ENCODE measurements at regions not wholly inside any gene's neighbourhood (a gene's known extent, or its start where the extent isn't known, plus 50 kb on each side); places are given as distances from the start of the nearest gene placed in this dataset.

GRCh38 chr17:34797720-34798119 lies 163.5 kb downstream of the CCT6B start:
- no peak overlapping the region for H2AFZ ChIP-seq (ENCODE audit: low read length)
- no peaks in the 10 kb centered on the region for H4K20me1 ChIP-seq (ENCODE audit: insufficient read depth, low read length)
- H3K27me3 ChIP-seq (ENCODE audit: insufficient read depth, low read length), result no peaks in the 10 kb centered on the region
- H3K9me3 ChIP-seq (ENCODE audit: low read depth, low read length), result no peaks in the 10 kb centered on the region
- no peaks in the 10 kb centered on the region for H3K4me1 ChIP-seq (ENCODE audit: insufficient read depth, low read length)
- TF ChIP-seq, protein P1, sequence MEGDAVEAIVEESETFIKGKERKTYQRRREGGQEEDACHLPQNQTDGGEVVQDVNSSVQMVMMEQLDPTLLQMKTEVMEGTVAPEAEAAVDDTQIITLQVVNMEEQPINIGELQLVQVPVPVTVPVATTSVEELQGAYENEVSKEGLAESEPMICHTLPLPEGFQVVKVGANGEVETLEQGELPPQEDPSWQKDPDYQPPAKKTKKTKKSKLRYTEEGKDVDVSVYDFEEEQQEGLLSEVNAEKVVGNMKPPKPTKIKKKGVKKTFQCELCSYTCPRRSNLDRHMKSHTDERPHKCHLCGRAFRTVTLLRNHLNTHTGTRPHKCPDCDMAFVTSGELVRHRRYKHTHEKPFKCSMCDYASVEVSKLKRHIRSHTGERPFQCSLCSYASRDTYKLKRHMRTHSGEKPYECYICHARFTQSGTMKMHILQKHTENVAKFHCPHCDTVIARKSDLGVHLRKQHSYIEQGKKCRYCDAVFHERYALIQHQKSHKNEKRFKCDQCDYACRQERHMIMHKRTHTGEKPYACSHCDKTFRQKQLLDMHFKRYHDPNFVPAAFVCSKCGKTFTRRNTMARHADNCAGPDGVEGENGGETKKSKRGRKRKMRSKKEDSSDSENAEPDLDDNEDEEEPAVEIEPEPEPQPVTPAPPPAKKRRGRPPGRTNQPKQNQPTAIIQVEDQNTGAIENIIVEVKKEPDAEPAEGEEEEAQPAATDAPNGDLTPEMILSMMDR (IDR thresholded peaks at IDR 0.05; ENCODE audit: extremely low read depth, low read depth, low read length), result no peak
- no peaks in the 10 kb centered on the region for H3K79me2 ChIP-seq (ENCODE audit: insufficient read depth, low read length)
- H3K36me3 ChIP-seq (ENCODE audit: insufficient read depth, low read length), result no peaks in the 10 kb centered on the region
- DNase-seq (ENCODE audit: insufficient read length, low spot score, missing footprints), result no peak
- no peak overlapping the region for H3K27ac ChIP-seq (ENCODE audit: low read depth, low read length)
- no peak overlapping the region for H3K4me2 ChIP-seq (ENCODE audit: insufficient read depth, low read length)
- H3K4me3 ChIP-seq (ENCODE audit: insufficient read depth, low read length), result no peak overlapping the region

DNA sequence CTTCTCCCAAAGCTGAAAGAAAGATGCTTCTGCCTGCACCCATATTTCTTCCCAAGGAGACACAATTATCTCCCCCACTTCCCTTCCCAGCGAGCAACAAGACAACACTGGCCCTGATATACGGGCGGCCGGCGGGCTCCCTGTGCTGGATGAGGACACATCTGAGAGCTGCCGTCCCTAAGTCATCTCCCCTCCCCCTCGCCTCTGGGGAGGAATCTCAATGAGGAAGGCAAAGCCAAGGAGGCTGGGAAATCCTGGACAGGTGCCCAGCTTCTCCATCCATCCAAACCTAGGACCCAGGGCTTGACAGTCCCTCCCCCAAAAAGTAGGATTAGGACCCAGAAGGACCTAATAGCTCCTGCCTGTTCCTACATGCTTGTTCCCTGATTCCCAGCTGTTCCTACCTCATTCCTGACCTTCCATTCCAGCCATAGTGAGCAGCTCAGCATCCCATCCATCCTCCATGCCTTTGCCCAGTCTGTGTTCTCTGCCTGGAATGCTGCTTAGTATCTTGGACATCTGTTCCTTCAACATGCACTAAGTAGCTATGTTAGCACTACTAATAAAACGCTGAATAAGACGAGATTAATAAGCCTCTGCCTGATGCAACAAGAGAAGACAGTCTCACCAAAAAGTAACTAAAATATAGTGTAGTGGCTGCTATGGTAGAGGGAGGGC lies 167.9 kb downstream of the CCT6B start:
- Histone ChIP-seq H3K79me2 (ENCODE audit: insufficient read depth, low read length) (no peaks in the 10 kb centered on the region), H3K9me3 (ENCODE audit: low read depth, low read length) (no peaks in the 10 kb centered on the region), H2AFZ (ENCODE audit: low read length) (no peak overlapping the region), H3K27ac (ENCODE audit: low read depth, low read length) (no peak overlapping the region), H3K4me2 (ENCODE audit: insufficient read depth, low read length) (no peak overlapping the region), H3K36me3 (ENCODE audit: insufficient read depth, low read length) (no peaks in the 10 kb centered on the region), H3K4me3 (ENCODE audit: insufficient read depth, low read length) (no peak overlapping the region), H3K4me1 (ENCODE audit: insufficient read depth, low read length) (no peaks in the 10 kb centered on the region), H3K27me3 (ENCODE audit: insufficient read depth, low read length) (no peaks in the 10 kb centered on the region), H4K20me1 (ENCODE audit: insufficient read depth, low read length) (no peaks in the 10 kb centered on the region)
- TF ChIP-seq, protein P1 (IDR thresholded peaks at IDR 0.05; ENCODE audit: extremely low read depth, low read depth, low read length), result no peak
- no peak for DNase-seq (ENCODE audit: insufficient read length, low spot score, missing footprints)

- TF ChIP-seq, protein P1 (IDR thresholded peaks at IDR 0.05; ENCODE audit: extremely low read depth, low read depth, low read length), result no peak
- Histone ChIP-seq H3K79me2 (ENCODE audit: insufficient read depth, low read length) (no peaks in the 10 kb centered on the region), H3K27me3 (ENCODE audit: insufficient read depth, low read length) (no peaks in the 10 kb centered on the region), H3K4me3 (ENCODE audit: insufficient read depth, low read length) (no peak overlapping the region), H2AFZ (ENCODE audit: low read length) (no peak overlapping the region), H3K27ac (ENCODE audit: low read depth, low read length) (no peak overlapping the region), H3K36me3 (ENCODE audit: insufficient read depth, low read length) (no peaks in the 10 kb centered on the region), H3K4me2 (ENCODE audit: insufficient read depth, low read length) (no peak overlapping the region), H3K9me3 (ENCODE audit: low read depth, low read length) (no peaks in the 10 kb centered on the region), H4K20me1 (ENCODE audit: insufficient read depth, low read length) (no peaks in the 10 kb centered on the region), H3K4me1 (ENCODE audit: insufficient read depth, low read length) (no peaks in the 10 kb centered on the region)
- no peak for DNase-seq (ENCODE audit: insufficient read length, low spot score, missing footprints)
Measured at GRCh38 chr17:34788696-34789095, 172.6 kb downstream of the CCT6B start.

DNA sequence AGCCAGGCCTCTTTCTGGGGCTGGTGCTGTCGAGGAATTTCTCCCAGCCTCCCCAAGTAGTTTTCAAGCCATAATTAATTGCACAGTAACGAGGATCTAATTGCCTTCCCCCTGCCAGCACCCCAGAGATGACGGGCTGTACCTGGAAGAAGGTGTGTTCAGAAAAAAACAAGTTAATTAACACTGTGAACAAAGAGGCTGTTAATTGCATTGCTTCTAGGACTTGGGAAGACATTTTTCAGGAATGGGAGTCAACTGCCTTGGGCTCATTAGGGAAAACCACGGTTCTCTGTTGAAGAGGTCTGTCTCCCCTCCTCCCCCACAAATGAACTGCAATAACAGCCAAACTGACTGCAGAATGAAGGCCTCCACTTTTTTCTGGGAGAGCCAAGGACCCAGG lies 176.7 kb downstream of the CCT6B start:
- H3K4me3 ChIP-seq (ENCODE audit: insufficient read depth, low read length), result no peak overlapping the region
- H3K4me1 ChIP-seq (ENCODE audit: insufficient read depth, low read length), result no peaks in the 10 kb centered on the region
- DNase-seq (ENCODE audit: insufficient read length, low spot score, missing footprints), result no peak
- H3K4me2 ChIP-seq (ENCODE audit: insufficient read depth, low read length), result no peak overlapping the region
- H4K20me1 ChIP-seq (ENCODE audit: insufficient read depth, low read length), result no peaks in the 10 kb centered on the region
- H2AFZ ChIP-seq (ENCODE audit: low read length), result no peak overlapping the region
- TF ChIP-seq, protein P1 (IDR thresholded peaks at IDR 0.05; ENCODE audit: extremely low read depth, low read depth, low read length), result no peak
- no peaks in the 10 kb centered on the region for H3K36me3 ChIP-seq (ENCODE audit: insufficient read depth, low read length)
- no peaks in the 10 kb centered on the region for H3K9me3 ChIP-seq (ENCODE audit: low read depth, low read length)
- H3K27me3 ChIP-seq (ENCODE audit: insufficient read depth, low read length), result no peaks in the 10 kb centered on the region
- no peaks in the 10 kb centered on the region for H3K79me2 ChIP-seq (ENCODE audit: insufficient read depth, low read length)
- H3K27ac ChIP-seq (ENCODE audit: low read depth, low read length), result no peak overlapping the region

All from osteoblast (primary cell).